ENCODE measurements at regions not wholly inside any gene's neighbourhood (a gene's known extent, or its start where the extent isn't known, plus 50 kb on each side); places are given as distances from the start of the nearest gene placed in this dataset.

GRCh38 chr6:122890250-122890649, 101.2 kb downstream of the SMPDL3A start:
- Histone ChIP-seq H3K4me1 (ENCODE audit: low read depth) (no peaks in the 10 kb centered on the region), H3K4me3 (no peak overlapping the region), H3K9me3 (no peaks in the 10 kb centered on the region), H3K36me3 (ENCODE audit: low read depth) (no peaks in the 10 kb centered on the region)
- intact Hi-C loops (cut with DNase I, micrococcal nuclease), result no loop called here
- DNase-seq (no peak), ATAC-seq (no peak)
- TF ChIP-seq CTCF (IDR thresholded peaks at IDR 0.05), result no peak

GRCh38 chr6:122894791-122895190, 101.2 kb upstream of the CLVS2 start:
- DNase-seq, result no peak
- intact Hi-C loops (cut with DNase I, micrococcal nuclease), result no loop called here
- no peaks in the 10 kb centered on the region for H3K4me1 ChIP-seq (ENCODE audit: low read depth)
- no peak for TF ChIP-seq CTCF (IDR thresholded peaks at IDR 0.05)
- H3K9me3 ChIP-seq, result no peaks in the 10 kb centered on the region
- ATAC-seq, result no peak
- H3K36me3 ChIP-seq (ENCODE audit: low read depth), result no peaks in the 10 kb centered on the region
- no peak overlapping the region for H3K4me3 ChIP-seq

- Histone ChIP-seq H3K36me3 (ENCODE audit: low read depth) (no peaks in the 10 kb centered on the region), H3K4me1 (ENCODE audit: low read depth) (no peaks in the 10 kb centered on the region), H3K4me3 (no peak overlapping the region), H3K9me3 (no peaks in the 10 kb centered on the region)
- DNase-seq (no peak), ATAC-seq (no peak)
- TF ChIP-seq CTCF (IDR thresholded peaks at IDR 0.05), result no peak
- intact Hi-C loops (cut with DNase I, micrococcal nuclease), result no loop called here
Measured at GRCh38 chr6:122902326-122902725, 93.7 kb upstream of the CLVS2 start.

- ATAC-seq, result no peak
- no peak for TF ChIP-seq CTCF (IDR thresholded peaks at IDR 0.05)
- H3K36me3 ChIP-seq (ENCODE audit: low read depth), result no peaks in the 10 kb centered on the region
- no peaks in the 10 kb centered on the region for H3K9me3 ChIP-seq
- intact Hi-C loops (cut with DNase I, micrococcal nuclease), result no loop called here
- no peak for DNase-seq
- no peaks in the 10 kb centered on the region for H3K4me1 ChIP-seq (ENCODE audit: low read depth)
- H3K4me3 ChIP-seq, result no peak overlapping the region
Measured at GRCh38 chr6:122903266-122903915, 92.6 kb upstream of the CLVS2 start.

- no peaks in the 10 kb centered on the region for H3K9me3 ChIP-seq
- H3K4me3 ChIP-seq, result no peak overlapping the region
- no peak for DNase-seq
- intact Hi-C loops (cut with DNase I, micrococcal nuclease), result no loop called here
- no peaks in the 10 kb centered on the region for H3K4me1 ChIP-seq (ENCODE audit: low read depth)
- no peak for ATAC-seq
- no peaks in the 10 kb centered on the region for H3K36me3 ChIP-seq (ENCODE audit: low read depth)
- TF ChIP-seq CTCF (IDR thresholded peaks at IDR 0.05), result no peak
Measured at GRCh38 chr6:122904166-122904565, 91.9 kb upstream of the CLVS2 start.

- no peaks in the 10 kb centered on the region for H3K36me3 ChIP-seq (ENCODE audit: low read depth)
- no peaks in the 10 kb centered on the region for H3K4me1 ChIP-seq (ENCODE audit: low read depth)
- H3K4me3 ChIP-seq, result no peak overlapping the region
- ATAC-seq (no peak), DNase-seq (no peak)
- intact Hi-C loops (cut with DNase I, micrococcal nuclease), result no loop called here
- TF ChIP-seq CTCF (IDR thresholded peaks at IDR 0.05), result no peak
- no peaks in the 10 kb centered on the region for H3K9me3 ChIP-seq
Measured at GRCh38 chr6:122913558-122913957, 82.5 kb upstream of the CLVS2 start.

Data from mucosa of descending colon (tissue), 3 donors.